Activated naive CD4-positive, alpha-beta T cell treated with anti-CD3 and anti-CD28 coated beads, Interleukin-2, amount 50 U/mL, for 72 hours (primary cell): ENCODE measurements at regions not wholly inside any gene's neighbourhood (a gene's known extent, or its start where the extent isn't known, plus 50 kb on each side); places are given as distances from the start of the nearest gene placed in this dataset.

Experiments
- ATAC-seq, 2 donors: fragments of 150-1000 bp; cut with Tn5 transposase; 2 replicates each; pipeline ENCODE4 v1.10.0; 2021; ENCODE audit warnings: mild to moderate bottlenecking in 2 of 2, moderate library complexity in 2 of 2
- DNase-seq, 2 donors: peaks; one replicate each; pipeline ENCODE4 v3.0.0; 2021 to 2022; ENCODE audit warnings: low spot score in 2 of 2
- H3K27ac Mint-ChIP-seq, 2 donors: one replicate each; pipeline ENCODE4 v1.8.0; 2022; ENCODE audit warnings: mild to moderate bottlenecking in 2 of 2, mixed read lengths in 2 of 2
- H3K36me3 Mint-ChIP-seq, 2 donors: one replicate each; pipeline ENCODE4 v1.8.0; 2022; ENCODE audit warnings: mixed read lengths in 2 of 2
- H3K9me3 Mint-ChIP-seq, 2 donors: one replicate each; pipeline ENCODE4 v1.8.0; 2022; ENCODE audit warnings: mixed read lengths in 2 of 2

DNA sequence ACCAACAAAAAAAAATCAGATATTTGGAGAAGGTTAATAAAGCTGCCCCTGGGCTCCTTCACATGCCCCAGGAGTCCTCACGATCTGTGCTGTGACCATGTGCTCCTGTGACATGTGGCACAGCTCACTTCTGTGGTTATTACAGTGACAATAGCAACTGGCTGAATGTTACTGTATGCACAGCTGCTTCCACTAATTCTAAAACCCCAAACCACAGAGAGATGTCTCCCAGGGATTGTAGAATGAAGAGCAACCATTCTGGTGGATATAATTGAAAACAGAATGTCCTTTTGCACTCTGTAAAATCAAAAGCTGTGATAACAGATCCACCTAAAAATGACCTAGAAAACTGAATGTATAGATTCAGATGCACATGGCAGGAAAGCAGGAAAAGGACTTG is 489.2 kb upstream of the CNTN4 start:
- H3K27ac Mint-ChIP-seq, result no peak overlapping the region
- H3K36me3 Mint-ChIP-seq, result no peaks in the 10 kb centered on the region
- ATAC-seq (no peak), DNase-seq (no peak)
- H3K9me3 Mint-ChIP-seq, result peaks cover 13 to 24% of the 10 kb centered on the region in 2 donors

- H3K9me3 Mint-ChIP-seq, result peaks cover 15 to 17% of the 10 kb centered on the region in 2 donors
- DNase-seq (no peak), ATAC-seq (no peak)
- no peaks in the 10 kb centered on the region for H3K36me3 Mint-ChIP-seq
- H3K27ac Mint-ChIP-seq, result no peak overlapping the region
Measured at GRCh38 chr3:1611824-1612223, 486.8 kb upstream of the CNTN4 start.

GRCh38 chr3:1613962-1614361 is 484.7 kb upstream of the CNTN4 start:
- ATAC-seq (no peak), DNase-seq (no peak)
- no peaks in the 10 kb centered on the region for H3K36me3 Mint-ChIP-seq
- no peak overlapping the region for H3K27ac Mint-ChIP-seq
- peaks cover 20 to 21% of the 10 kb centered on the region in 2 donors for H3K9me3 Mint-ChIP-seq

- no peak overlapping the region for H3K27ac Mint-ChIP-seq
- H3K36me3 Mint-ChIP-seq, result no peaks in the 10 kb centered on the region
- DNase-seq (no peak), ATAC-seq (no peak)
- peaks cover 19 to 21% of the 10 kb centered on the region in 2 donors for H3K9me3 Mint-ChIP-seq
Measured at GRCh38 chr3:1616744-1617143, 481.9 kb upstream of the CNTN4 start.

DNA sequence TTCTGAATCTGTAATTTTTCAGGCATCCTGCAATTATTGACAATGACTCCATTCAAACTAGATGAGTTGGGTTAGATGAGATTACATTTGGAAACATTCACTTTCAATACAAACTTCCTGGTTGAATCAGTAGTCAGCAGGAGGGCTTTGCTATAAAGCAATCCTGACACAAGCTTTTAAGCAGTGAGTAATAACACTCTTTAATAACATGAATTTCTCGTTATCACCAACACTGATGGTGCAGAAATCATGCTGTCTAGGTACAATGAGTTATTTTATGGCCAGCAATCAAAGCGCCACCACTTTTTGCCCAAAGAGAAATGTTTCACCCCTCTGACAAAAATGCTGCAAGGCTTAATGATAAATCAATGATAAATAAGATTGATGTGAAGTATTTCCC is 474.8 kb upstream of the CNTN4 start:
- no peak for ATAC-seq
- Mint-ChIP-seq H3K27ac (no peak overlapping the region), H3K36me3 (no peaks in the 10 kb centered on the region), H3K9me3 (peaks cover 0 to 4% of the 10 kb centered on the region in 2 donors)
- DNase-seq, result no peak

DNA sequence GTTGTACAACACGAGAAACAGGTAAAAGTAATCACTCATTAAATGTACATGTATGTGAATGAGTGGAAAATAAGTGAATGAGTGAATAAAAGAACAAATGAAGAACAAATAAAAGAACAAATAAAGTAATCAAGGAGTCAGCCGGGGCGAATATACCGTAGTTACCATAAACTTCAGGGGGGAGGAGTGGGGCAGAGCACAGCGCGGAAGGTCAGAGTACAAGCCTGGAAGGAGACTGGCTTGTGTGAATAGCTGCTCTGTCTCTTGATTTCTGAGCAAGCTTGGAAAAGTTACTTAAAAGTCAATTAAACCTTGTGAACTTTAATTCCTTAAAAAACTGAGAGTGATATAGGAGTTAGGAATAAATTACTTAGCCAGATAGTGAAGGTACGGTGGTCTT is 466.5 kb upstream of the CNTN4 start:
- DNase-seq, result no peak
- no peaks in the 10 kb centered on the region for H3K36me3 Mint-ChIP-seq
- peaks cover 17 to 21% of the 10 kb centered on the region in 2 donors for H3K9me3 Mint-ChIP-seq
- no peak for ATAC-seq
- no peak overlapping the region for H3K27ac Mint-ChIP-seq

GRCh38 chr3:1661839-1662238 is 436.8 kb upstream of the CNTN4 start:
- H3K9me3 Mint-ChIP-seq, result peaks cover 0 to 12% of the 10 kb centered on the region in 2 donors

GRCh38 chr3:1664266-1664665 is 434.4 kb upstream of the CNTN4 start:
- DNase-seq (no peak), ATAC-seq (no peak)
- no peaks in the 10 kb centered on the region for H3K36me3 Mint-ChIP-seq
- H3K27ac Mint-ChIP-seq, result no peak overlapping the region
- peaks cover 0 to 7% of the 10 kb centered on the region in 2 donors for H3K9me3 Mint-ChIP-seq

More at GRCh38 chr3:1661839-1662238, 436.8 kb upstream of the CNTN4 start:
- H3K36me3 Mint-ChIP-seq, result no peaks in the 10 kb centered on the region
- DNase-seq, result no peak
- no peak for ATAC-seq
- H3K27ac Mint-ChIP-seq, result no peak overlapping the region

DNA sequence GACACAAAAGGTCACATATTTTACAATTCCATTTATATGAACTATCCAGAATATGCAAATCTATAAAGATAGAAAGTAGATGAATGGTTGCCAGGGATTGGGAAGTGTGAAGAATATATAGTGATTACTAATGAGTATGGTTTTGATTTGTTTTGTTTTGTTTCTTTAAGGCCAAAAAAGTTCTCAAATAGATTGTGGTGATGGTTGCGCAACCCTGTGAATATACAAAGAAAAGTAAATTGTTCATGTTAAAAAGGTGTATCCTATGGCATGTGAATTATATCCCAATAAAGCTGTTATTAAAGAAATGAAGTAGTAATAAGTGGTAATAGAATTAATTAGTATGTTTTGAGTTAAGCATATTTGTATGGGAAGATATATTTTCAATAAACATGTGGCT is 431.8 kb upstream of the CNTN4 start:
- ATAC-seq (no peak), DNase-seq (no peak)
- peaks cover 4 to 10% of the 10 kb centered on the region in 2 donors for H3K9me3 Mint-ChIP-seq
- H3K36me3 Mint-ChIP-seq, result no peaks in the 10 kb centered on the region
- H3K27ac Mint-ChIP-seq, result no peak overlapping the region

- H3K36me3 Mint-ChIP-seq, result peaks cover 0 to 18% of the 10 kb centered on the region in 2 donors
- peaks cover 8 to 25% of the 10 kb centered on the region in 2 donors for H3K9me3 Mint-ChIP-seq
- DNase-seq, result no peak
Measured at GRCh38 chr3:1677576-1678156, 421.0 kb upstream of the CNTN4 start.

GRCh38 chr3:1692428-1692827 is 406.2 kb upstream of the CNTN4 start:
- Mint-ChIP-seq H3K27ac (no peak overlapping the region), H3K9me3 (peaks cover 18 to 19% of the 10 kb centered on the region in 2 donors), H3K36me3 (no peaks in the 10 kb centered on the region)
- ATAC-seq (no peak), DNase-seq (no peak)

More at GRCh38 chr3:1677576-1678156, 421.0 kb upstream of the CNTN4 start:
- H3K27ac Mint-ChIP-seq, result no peak overlapping the region
- ATAC-seq, result no peak

DNA sequence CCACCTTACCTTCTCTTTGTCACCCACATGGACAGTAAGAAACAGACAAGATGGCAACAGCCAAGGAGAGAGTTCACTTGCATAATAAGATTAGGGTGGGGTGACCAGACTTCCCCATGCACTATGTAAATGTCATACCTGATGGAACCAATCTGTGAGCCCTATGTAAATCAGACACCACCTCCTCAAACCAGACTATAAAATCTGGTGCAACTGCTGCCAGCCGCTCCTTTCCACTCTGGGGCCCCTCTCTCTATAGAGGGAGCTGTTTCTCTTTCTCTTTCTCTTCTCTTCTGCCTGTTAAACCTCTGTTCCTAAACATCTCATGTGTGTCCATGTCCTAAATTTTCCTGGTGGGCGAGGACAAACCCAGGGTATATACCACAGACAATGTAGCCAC is 405.5 kb upstream of the CNTN4 start:
- ATAC-seq (no peak), DNase-seq (no peak)
- H3K9me3 Mint-ChIP-seq, result peaks cover 18% of the 10 kb centered on the region in 2 donors
- H3K36me3 Mint-ChIP-seq, result no peaks in the 10 kb centered on the region
- peak overlapping the region in 1 of 2 donors; percentile 3 for H3K27ac Mint-ChIP-seq

DNA sequence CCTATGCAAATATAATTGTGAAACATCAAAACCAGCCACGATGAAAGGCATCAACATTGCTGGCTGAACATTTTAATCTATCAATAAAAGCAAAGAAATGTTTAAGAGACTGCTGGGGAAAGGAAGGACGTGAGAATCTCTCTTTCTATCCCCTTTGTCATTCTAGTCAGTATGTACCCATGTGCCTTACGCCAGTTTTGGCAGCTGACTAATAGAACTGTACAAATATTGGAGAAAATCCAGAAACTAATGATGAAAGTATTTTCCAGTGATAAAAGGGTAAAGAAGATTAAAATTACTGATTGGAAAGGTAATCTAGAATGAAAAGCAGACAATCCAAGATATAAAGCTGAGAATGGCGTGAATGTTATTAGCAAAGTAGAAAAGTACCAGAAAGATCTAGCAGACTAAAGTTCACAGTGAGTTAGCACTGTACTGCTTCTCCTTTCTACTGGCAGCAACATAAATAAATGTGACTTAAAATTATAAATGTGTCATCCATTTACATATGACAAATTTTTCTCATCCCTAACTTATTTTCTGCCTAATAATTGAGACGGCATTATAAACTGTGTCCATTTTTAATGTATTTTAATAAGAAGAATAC is 401.9 kb upstream of the CNTN4 start:
- DNase-seq (no peak), ATAC-seq (no peak)
- no peaks in the 10 kb centered on the region for H3K36me3 Mint-ChIP-seq
- no peak overlapping the region for H3K27ac Mint-ChIP-seq
- peaks cover 7 to 8% of the 10 kb centered on the region in 2 donors for H3K9me3 Mint-ChIP-seq

DNA sequence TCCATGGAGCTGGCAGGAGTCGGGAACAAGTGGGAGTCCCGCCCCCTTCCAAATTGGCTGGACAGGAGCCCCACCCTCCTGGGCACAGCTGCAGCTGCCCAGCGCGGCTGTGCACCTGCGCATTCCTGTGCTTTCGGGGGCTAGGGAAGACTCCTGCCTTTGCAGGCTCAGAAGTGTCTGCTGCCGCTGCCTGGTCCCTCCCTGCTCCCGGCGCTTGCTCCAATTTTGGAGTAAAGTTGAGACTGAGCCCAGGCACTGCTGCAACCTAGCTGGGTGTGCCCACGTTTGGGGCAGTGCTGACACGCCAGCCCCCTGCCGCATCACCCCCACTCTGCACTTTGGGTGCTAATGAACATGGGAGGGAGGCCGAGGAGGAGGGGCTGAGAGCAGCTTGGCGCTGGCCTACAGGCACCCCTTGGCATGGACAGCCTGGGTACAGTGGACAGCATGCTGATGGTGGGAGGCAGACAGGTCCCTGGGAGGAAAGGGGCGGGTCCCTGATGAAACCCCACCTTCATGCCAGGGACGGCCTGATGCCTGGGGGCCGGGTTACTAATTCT is 399.2 kb upstream of the CNTN4 start:
- Mint-ChIP-seq H3K36me3 (no peaks in the 10 kb centered on the region), H3K27ac (no peak overlapping the region), H3K9me3 (peaks cover 4% of the 10 kb centered on the region in 2 donors)
- ATAC-seq (no peak), DNase-seq (no peak)

- Mint-ChIP-seq H3K36me3 (no peaks in the 10 kb centered on the region), H3K9me3 (no peaks in the 10 kb centered on the region), H3K27ac (no peak overlapping the region)
- DNase-seq (no peak), ATAC-seq (no peak)
Measured at GRCh38 chr3:1700650-1701049, 398.0 kb upstream of the CNTN4 start.

DNA sequence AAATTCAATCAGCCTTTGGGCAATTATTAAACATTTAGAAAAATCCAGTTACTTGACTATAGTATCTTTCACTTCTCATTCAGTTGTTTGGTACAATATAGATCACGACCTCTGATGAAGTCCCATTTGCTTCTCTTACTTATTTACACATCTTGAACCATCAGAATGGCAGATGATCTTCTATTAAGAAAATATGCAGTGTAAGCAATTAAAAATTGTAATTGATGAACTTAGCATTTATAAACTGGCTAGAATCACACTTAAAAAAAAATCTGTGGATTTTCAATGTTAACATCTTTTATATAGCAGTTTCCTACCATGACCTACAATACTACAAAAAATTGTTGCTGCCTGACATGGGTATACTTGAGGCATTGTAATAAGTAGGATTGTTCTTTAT is 395.5 kb upstream of the CNTN4 start:
- DNase-seq (no peak), ATAC-seq (no peak)
- Mint-ChIP-seq H3K27ac (no peak overlapping the region), H3K9me3 (peaks cover 5 to 7% of the 10 kb centered on the region in 2 donors), H3K36me3 (no peaks in the 10 kb centered on the region)

GRCh38 chr3:1710663-1711062 is 388.0 kb upstream of the CNTN4 start:
- Mint-ChIP-seq H3K27ac (no peak overlapping the region), H3K9me3 (peaks cover 5 to 22% of the 10 kb centered on the region in 2 donors), H3K36me3 (peaks cover 0 to 5% of the 10 kb centered on the region in 2 donors)
- DNase-seq (no peak), ATAC-seq (no peak)

DNA sequence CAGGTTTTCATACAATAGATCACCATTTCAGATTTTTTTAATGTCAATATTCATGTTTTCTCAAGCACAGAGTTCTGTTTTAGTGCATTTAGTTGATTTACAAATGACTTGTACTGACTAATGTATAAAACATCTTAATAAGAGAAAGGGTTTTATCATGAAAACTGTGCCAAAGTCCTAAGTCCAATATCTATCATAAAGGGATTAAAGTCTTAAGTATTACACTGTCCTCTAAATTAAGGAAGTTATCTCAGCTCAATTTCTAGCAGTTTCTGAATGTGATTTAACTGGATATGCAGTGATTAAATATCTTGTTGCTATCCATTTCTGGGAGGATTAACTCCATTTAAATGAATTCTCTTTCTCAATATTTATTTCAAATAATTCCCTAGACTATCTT is 381.1 kb upstream of the CNTN4 start:
- no peak for DNase-seq
- Mint-ChIP-seq H3K9me3 (peaks cover 13 to 20% of the 10 kb centered on the region in 2 donors), H3K36me3 (no peaks in the 10 kb centered on the region), H3K27ac (no peak overlapping the region)
- ATAC-seq, result no peak
